GM12878 (cell line): ENCODE measurements at regions not wholly inside any gene's neighbourhood (a gene's known extent, or its start where the extent isn't known, plus 50 kb on each side); places are given as distances from the start of the nearest gene placed in this dataset.

ENCODE experiments used
- ATAC-seq: fragments of 200-7000 bp; cut with Tn5 transposase; 3 replicates; pipeline ENCODE4 v1.9.1; 2020; ENCODE audit warnings: mild to moderate bottlenecking, moderate library complexity
- BruUV-seq: library from RNA; stranded (reverse); fragments of 400-500 nt; replicated peaks from 2 replicates; lab custom pipeline; 2021; lab: Mats Ljungman, UMichigan
- CTCF ChIA-PET: fragments of 300-600 bp; sonication (Branson Sonifier 250); formaldehyde crosslinking; extraction: SDS; loops from one replicate; lab custom pipeline; 2021; ENCODE audit warnings: inconsistent platforms; lab: Yijun Ruan, JAX
- POLR2A ChIA-PET: fragments of 350-600 bp; formaldehyde crosslinking; extraction: SDS; loops from one replicate; lab custom pipeline; 2021; ENCODE audit warnings: inconsistent platforms; lab: Charles Lee
- RAD21 ChIA-PET: fragments of 300-600 bp; sonication (Branson Sonifier 250); formaldehyde crosslinking; loops from one replicate; lab custom pipeline; 2023; ENCODE audit warnings: antibody characterized with exemption; ENCODE audit not compliant: unreplicated experiment; lab: Charles Lee
- SMC1A ChIA-PET: fragments of 300-600 bp; sonication (Branson Sonifier 250); formaldehyde crosslinking; loops from one replicate; lab custom pipeline; 2023; ENCODE audit not compliant: unreplicated experiment, uncharacterized antibody; lab: Charles Lee
- DNase-seq: peaks from one replicate; pipeline ENCODE4 v3.0.0-alpha.2; 2011; ENCODE audit warnings: low read depth, low spot score
- FAIRE-seq: peaks from 3 replicates; lab custom pipeline; 2011; peaks lifted over from hg19 to GRCh38; lab: Jason Lieb, UNC
- H2AFZ ChIP-seq: 2 replicates; pipeline ENCODE4 v1.6.0; 2011; ENCODE audit warnings: low read depth, low read length, control low read depth; ENCODE audit not compliant: control insufficient read depth
- H3K27ac ChIP-seq: 2 replicates; pipeline ENCODE4 v1.5.1; 2011; ENCODE audit warnings: control low read depth; ENCODE audit not compliant: control insufficient read depth, insufficient read depth
- H3K27me3 ChIP-seq, 2 experiments: replicated peaks in 1 of 2; 2 replicates each; pipeline versions ENCODE4 v1.6.0 to v1.6.1; 2011; ENCODE audit warnings: low read length in 1 of 2; ENCODE audit not compliant: control insufficient read depth in 2 of 2, insufficient read depth in 2 of 2
- H3K36me3 ChIP-seq, 2 experiments: 2 replicates each; pipeline ENCODE4 v1.5.1; 2011; ENCODE audit warnings: low read length in 1 of 2; ENCODE audit not compliant: control insufficient read depth in 2 of 2, insufficient read depth in 2 of 2
- H3K4me1 ChIP-seq: 2 replicates; pipeline ENCODE4 v1.6.1; 2011; ENCODE audit warnings: mild to moderate bottlenecking, low read length, moderate library complexity, mixed read lengths; ENCODE audit not compliant: control insufficient read depth, insufficient read depth
- H3K4me2 ChIP-seq: 2 replicates; pipeline ENCODE4 v1.6.0; 2011; ENCODE audit warnings: control low read depth; ENCODE audit not compliant: control insufficient read depth, insufficient read depth
- H3K4me3 ChIP-seq: fragments of 200-600 bp; sonication (generic); 2 replicates; pipeline ENCODE4 v1.5.1; 2016
- H3K79me2 ChIP-seq: 2 replicates; pipeline ENCODE4 v1.6.0; 2011; ENCODE audit warnings: low read length; ENCODE audit not compliant: control insufficient read depth, insufficient read depth
- H3K9ac ChIP-seq: 2 replicates; pipeline ENCODE4 v1.8.0; 2011; ENCODE audit warnings: low read length, control low read depth, mixed read lengths; ENCODE audit not compliant: control insufficient read depth, insufficient read depth
- H3K9me3 ChIP-seq: replicated peaks from 3 replicates; pipeline ENCODE4 v1.5.1; 2011; ENCODE audit warnings: mild to moderate bottlenecking, low read length; ENCODE audit not compliant: control insufficient read depth, insufficient read depth
- H4K20me1 ChIP-seq: 2 replicates; pipeline ENCODE4 v1.6.0; 2011; ENCODE audit not compliant: control insufficient read depth, insufficient read depth
- CHD2 ChIP-seq: IDR thresholded peaks from 2 replicates; pipeline ENCODE4 v1.6.1; 2011; ENCODE audit warnings: low read depth, low read length, improper control_type of control experiment, borderline replicate concordance
- ESRRA ChIP-seq: IDR thresholded peaks from 2 replicates; pipeline ENCODE4 v1.6.1; 2012; ENCODE audit warnings: mild to moderate bottlenecking, low read length, improper control_type of control experiment
- IKZF1 ChIP-seq: fragments of 450-650 bp; conservative IDR thresholded peaks from 2 replicates; pipeline ENCODE4 v1.6.1; 2017; ENCODE audit warnings: antibody characterized with exemption, mild to moderate bottlenecking
- REST ChIP-seq: IDR thresholded peaks from 2 replicates; pipeline ENCODE4 v1.6.1; 2012; ENCODE audit warnings: mild to moderate bottlenecking, low read depth, low read length
- ZNF24 ChIP-seq: fragments of 450-650 bp; IDR thresholded peaks from 2 replicates; pipeline ENCODE4 v1.6.1; 2017; ENCODE audit warnings: antibody characterized with exemption, mild to moderate bottlenecking
- WGBS: methylation state at CpG from one replicate; pipeline ENCODE4 v1.1.6; 2016; ENCODE audit warnings: low lambda C conversion rate; ENCODE audit not compliant: insufficient replicate concordance, insufficient coverage; ENCODE audit errors: missing lambda C conversion rate; 5-methylcytosine and 5-hydroxymethylcytosine counted together
- in situ Hi-C: fragments of 300-500 bp; cut with MboI; formaldehyde crosslinking; loops from 9 replicates; pipeline ENCODE4 v1.14.3; 2018; ENCODE audit warnings: mixed read lengths
- intact Hi-C: fragments of 100-400 bp; cut with micrococcal nuclease; formaldehyde crosslinking; loops from one replicate; pipeline ENCODE4 v1.14.2; 2022; ENCODE audit not compliant: unreplicated experiment

- ATAC-seq: no peak
- Histone ChIP-seq H4K20me1 (no peaks in the 10 kb centered on the region), H3K27me3 (no peaks in the 10 kb centered on the region), H3K4me1 (no peaks in the 10 kb centered on the region), H3K9ac (no peak overlapping the region), H3K4me3 (no peak overlapping the region), H3K9me3 (no peaks in the 10 kb centered on the region), H3K36me3 (no peaks in the 10 kb centered on the region), H3K27ac (no peak overlapping the region), H3K4me2 (no peak overlapping the region), H2AFZ (no peak overlapping the region), H3K79me2 (no peaks in the 10 kb centered on the region)
- 12% methylated on average over 5 of the region's 5 CpGs for WGBS
- ChIA-PET SMC1A (no interaction called here), POLR2A (no interaction called here), RAD21 (interaction anchor here (1.5 kb wide), 1 partner anchor 32 kb away, joined by 3 read pairs; no protein-coding TSS in a partner anchor), CTCF (interaction anchor here (0.9 kb wide), 1 partner anchor 12 kb away, joined by 3 read pairs; no protein-coding TSS in a partner anchor)
- TF ChIP-seq CHD2 (no peak), ZNF24 (no peak), IKZF1 (no peak), ESRRA (no peak), REST (no peak)
- intact Hi-C loops (no loop called here), in situ Hi-C loops (no loop called here)
- no TSS peak for BruUV-seq
- FAIRE-seq: no peak
- no peak for DNase-seq
Observed at GRCh38 chr12:16437281-16437816, 89.9 kb downstream of the MGST1 start.
